ENCODE measurements at regions not wholly inside any gene's neighbourhood (a gene's known extent, or its start where the extent isn't known, plus 50 kb on each side); places are given as distances from the start of the nearest gene placed in this dataset.

DNA sequence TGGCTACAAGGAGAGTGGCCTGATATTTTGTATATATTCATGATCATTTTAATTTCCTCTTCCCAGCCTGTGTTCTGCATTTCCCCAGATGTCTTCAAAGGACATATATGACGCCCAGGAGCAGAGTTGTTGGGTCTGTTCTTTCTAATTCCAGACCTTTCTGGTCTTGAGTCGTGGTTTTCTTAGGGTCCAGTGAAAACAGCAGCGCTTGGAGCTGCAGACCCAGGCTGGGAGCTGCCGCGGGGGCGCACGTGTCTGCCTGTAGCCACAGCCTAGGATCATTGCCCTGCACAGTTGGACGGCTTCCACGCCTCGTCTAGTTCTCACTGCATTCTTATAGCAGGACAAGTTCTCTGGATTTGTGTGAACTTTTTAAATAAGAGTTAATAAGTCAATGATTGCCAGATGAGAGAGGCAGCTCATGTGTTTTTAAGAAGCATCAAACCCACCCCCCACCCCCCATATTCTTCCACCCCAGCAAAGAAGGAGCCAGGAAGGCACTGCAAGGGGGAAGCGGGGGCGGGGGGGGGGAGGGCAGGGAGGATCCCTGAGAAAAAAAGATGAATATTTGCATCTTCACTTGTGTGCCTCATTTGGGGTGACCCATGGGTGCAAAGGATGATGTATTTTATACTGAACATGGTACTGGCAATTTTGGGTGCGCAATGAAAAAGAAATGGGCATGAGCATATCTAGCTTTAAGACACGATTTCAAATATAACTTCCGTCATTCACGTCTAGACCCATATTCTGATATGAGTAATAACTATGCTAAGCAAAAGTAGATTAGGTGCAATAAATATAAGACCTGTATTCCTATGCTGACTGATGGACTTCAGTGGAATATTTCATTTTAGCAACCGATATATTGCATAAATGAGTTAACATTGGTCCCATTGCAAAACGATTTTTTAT lies 160.0 kb downstream of the TBXT start:
- Histone ChIP-seq H3K27ac (ENCODE audit: low read depth in 2 of 2, low read length in 2 of 2) (no peak overlapping the region), H3K36me3 (ENCODE audit: control insufficient read depth in 2 of 3, insufficient read depth in 3 of 3, low read length in 3 of 3) (no peaks in the 10 kb centered on the region), H3K27me3 (ENCODE audit: control insufficient read depth, insufficient read depth, low read length) (peaks cover 11% of the 10 kb centered on the region), H3K9me3 (ENCODE audit: control insufficient read depth in 2 of 3, insufficient read depth in 1 of 3, low read length in 3 of 3) (no peaks in the 10 kb centered on the region), H3K4me3 (ENCODE audit: low read length in 3 of 3) (peak overlapping the region in 1 of 3 donors; percentile 61), H3K4me1 (ENCODE audit: control insufficient read depth in 2 of 3, insufficient read depth in 2 of 3, low read depth in 1 of 3, low read length in 3 of 3) (peaks cover 9 to 11% (median 10%) of the 10 kb centered on the region in 3 donors), H3K9ac (ENCODE audit: low read length in 3 of 3) (no peak overlapping the region)
- intact Hi-C loops (cut with DNase I) = no loop called here
- FAIRE-seq (no peak), DNase-seq (peak; percentile 88 to 95 (median 89))
- TF ChIP-seq, protein P1, sequence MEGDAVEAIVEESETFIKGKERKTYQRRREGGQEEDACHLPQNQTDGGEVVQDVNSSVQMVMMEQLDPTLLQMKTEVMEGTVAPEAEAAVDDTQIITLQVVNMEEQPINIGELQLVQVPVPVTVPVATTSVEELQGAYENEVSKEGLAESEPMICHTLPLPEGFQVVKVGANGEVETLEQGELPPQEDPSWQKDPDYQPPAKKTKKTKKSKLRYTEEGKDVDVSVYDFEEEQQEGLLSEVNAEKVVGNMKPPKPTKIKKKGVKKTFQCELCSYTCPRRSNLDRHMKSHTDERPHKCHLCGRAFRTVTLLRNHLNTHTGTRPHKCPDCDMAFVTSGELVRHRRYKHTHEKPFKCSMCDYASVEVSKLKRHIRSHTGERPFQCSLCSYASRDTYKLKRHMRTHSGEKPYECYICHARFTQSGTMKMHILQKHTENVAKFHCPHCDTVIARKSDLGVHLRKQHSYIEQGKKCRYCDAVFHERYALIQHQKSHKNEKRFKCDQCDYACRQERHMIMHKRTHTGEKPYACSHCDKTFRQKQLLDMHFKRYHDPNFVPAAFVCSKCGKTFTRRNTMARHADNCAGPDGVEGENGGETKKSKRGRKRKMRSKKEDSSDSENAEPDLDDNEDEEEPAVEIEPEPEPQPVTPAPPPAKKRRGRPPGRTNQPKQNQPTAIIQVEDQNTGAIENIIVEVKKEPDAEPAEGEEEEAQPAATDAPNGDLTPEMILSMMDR (IDR thresholded peaks at IDR 0.05; ENCODE audit: borderline replicate concordance, extremely low read depth, insufficient read depth) = no peak

DNA sequence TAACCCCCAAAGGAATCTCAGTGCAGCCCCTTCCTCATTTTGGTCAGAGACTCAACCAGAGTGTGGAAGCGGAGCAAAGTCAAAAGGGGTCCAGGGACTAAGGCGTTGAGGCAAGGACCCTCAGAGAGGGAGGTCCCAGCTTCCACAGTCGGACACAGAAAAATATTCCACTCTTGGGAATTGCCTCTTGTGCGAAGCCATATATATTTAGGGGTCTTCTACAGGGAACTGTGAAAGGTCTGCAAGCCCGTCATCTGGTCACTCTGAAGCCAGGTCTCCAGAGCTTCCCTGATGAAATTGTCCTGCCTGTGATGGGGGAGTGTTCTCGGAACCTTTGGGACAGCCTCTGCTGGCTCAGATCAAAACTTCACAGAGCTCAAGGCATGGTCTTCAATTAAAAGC lies 160.8 kb downstream of the TBXT start:
- no peak for FAIRE-seq
- Histone ChIP-seq H3K4me1 (ENCODE audit: control insufficient read depth in 2 of 3, insufficient read depth in 2 of 3, low read depth in 1 of 3, low read length in 3 of 3) (peaks cover 9 to 11% (median 10%) of the 10 kb centered on the region in 3 donors), H3K9ac (ENCODE audit: low read length in 3 of 3) (peak overlapping the region in 1 of 3 donors; percentile 34), H3K36me3 (ENCODE audit: control insufficient read depth in 2 of 3, insufficient read depth in 3 of 3, low read length in 3 of 3) (no peaks in the 10 kb centered on the region), H3K9me3 (ENCODE audit: control insufficient read depth in 2 of 3, insufficient read depth in 1 of 3, low read length in 3 of 3) (no peaks in the 10 kb centered on the region), H3K27me3 (ENCODE audit: control insufficient read depth, insufficient read depth, low read length) (peaks cover 11% of the 10 kb centered on the region), H3K27ac (ENCODE audit: low read depth in 2 of 2, low read length in 2 of 2) (peak overlapping the region in 1 of 2 donors; percentile 39), H3K4me3 (ENCODE audit: low read length in 3 of 3) (peak overlapping the region in 1 of 3 donors; percentile 60)
- DNase-seq = no peak
- TF ChIP-seq, protein P1 (IDR thresholded peaks at IDR 0.05; ENCODE audit: borderline replicate concordance, extremely low read depth, insufficient read depth) = no peak
- intact Hi-C loops (cut with DNase I) = no loop called here

DNA sequence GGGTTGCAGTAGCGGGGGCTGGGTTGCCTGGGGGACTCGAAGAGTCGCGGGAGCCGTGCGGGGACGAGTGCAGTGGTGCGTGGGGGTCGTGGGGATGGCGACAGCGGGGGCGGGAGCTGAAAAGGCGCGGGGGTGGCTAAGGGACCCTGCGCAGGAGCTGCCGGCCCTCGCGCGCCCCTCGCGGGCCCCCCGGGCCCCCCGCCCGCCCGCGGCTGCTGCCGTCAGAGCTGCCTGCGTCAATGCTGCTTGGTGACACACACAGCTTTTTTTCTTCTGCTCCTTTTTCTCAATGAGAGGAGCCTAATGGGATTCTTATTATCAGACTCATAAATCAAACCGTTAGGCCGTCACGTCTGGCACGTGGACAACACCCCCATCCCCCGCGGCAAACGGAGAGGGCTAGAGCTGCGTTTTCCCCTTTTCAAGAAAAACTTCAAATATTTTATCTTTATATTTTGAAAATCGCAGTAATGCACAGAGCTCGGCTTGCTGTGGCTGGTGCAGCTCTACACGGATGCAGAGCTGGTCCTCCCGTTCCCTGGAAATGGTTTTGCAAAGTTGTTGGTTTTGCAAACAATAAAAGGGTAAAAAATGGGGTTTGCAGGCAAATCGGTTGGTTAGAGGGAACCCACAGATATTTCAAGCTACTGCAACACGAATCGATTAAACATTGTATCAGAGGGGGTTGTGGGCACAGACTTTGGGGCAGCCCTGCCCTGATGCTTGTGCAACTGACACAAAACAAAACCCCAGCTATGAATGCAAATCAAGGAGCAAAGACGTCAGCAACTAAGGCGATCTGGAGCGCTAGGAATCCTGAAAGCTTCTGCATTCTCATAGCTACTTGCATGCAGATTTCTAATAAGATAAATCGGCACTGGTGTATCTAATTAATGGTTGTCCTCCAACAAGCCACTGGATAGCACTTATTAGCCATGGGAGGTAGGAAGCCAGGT lies 161.4 kb downstream of the TBXT start:
- peak; percentile 87 to 92 (median 90) for DNase-seq
- Histone ChIP-seq H3K36me3 (ENCODE audit: control insufficient read depth in 2 of 3, insufficient read depth in 3 of 3, low read length in 3 of 3) (no peaks in the 10 kb centered on the region), H3K4me3 (ENCODE audit: low read length in 3 of 3) (peak overlapping the region; percentile 47 to 60 (median 53)), H3K9me3 (ENCODE audit: control insufficient read depth in 2 of 3, insufficient read depth in 1 of 3, low read length in 3 of 3) (no peaks in the 10 kb centered on the region), H3K4me1 (ENCODE audit: control insufficient read depth in 2 of 3, insufficient read depth in 2 of 3, low read depth in 1 of 3, low read length in 3 of 3) (peaks cover 9 to 11% (median 10%) of the 10 kb centered on the region in 3 donors), H3K9ac (ENCODE audit: low read length in 3 of 3) (peak overlapping the region in 2 of 3 donors; percentile 11 to 46), H3K27me3 (ENCODE audit: control insufficient read depth, insufficient read depth, low read length) (peaks cover 11% of the 10 kb centered on the region), H3K27ac (ENCODE audit: low read depth in 2 of 2, low read length in 2 of 2) (peak overlapping the region; percentile 32 to 76)
- TF ChIP-seq, protein P1 (IDR thresholded peaks at IDR 0.05; ENCODE audit: borderline replicate concordance, extremely low read depth, insufficient read depth) = no peak
- intact Hi-C loops (cut with DNase I) = no loop called here
- FAIRE-seq = no peak

Measured in kidney (tissue), 13 donors.